ENCODE measurements at regions not wholly inside any gene's neighbourhood (a gene's known extent, or its start where the extent isn't known, plus 50 kb on each side); places are given as distances from the start of the nearest gene placed in this dataset.
"Not testable (repeated sequence)": the region's sequence is repeated elsewhere in the genome, so short reads cannot be mapped to it uniquely, and the experiment has no call there.

DNA sequence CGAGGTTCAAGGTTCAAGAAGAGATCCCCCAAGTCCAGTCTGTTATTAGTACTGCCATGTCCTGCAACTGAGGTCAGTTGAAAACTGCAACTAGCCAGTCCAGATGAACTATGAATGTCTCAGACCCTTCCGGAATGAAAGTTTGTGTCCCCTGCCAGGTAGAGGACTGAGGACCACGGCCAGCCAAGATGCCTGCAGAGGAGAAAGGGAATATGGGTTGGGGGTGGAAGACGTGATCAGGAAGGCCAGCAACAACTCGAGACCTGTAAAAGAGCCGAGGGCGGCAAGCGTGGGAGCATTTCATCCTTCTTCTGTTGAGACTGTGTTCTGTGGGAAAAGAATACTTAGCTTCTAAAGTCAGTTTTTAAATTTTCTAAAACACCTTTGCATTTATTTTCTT is 572.4 kb upstream of the B3GAT1 start:
- no peaks in the 10 kb centered on the region; the same call in 1 of the 2 replicates for H3K4me1 ChIP-seq (ENCODE audit: control insufficient read depth, insufficient read depth, low read length)
- H3K9me3 ChIP-seq (ENCODE audit: control insufficient read depth, insufficient read depth, low read depth, low read length) = no peaks in the 10 kb centered on the region
- no TSS peak for BruUV-seq (replicated peaks)
- CTCF ChIA-PET = no interaction called here
- H3K36me3 ChIP-seq (ENCODE audit: control insufficient read depth, insufficient read depth, low read length) = no peaks in the 10 kb centered on the region
- POLR2A ChIA-PET = no interaction called here
- DNase-seq (ENCODE audit: low read depth, low spot score) = no peak
- H3K27ac ChIP-seq (ENCODE audit: low read length) = no peak overlapping the region
- no peak overlapping the region for H3K4me3 ChIP-seq (ENCODE audit: low read depth in 2 of 2, low read length in 2 of 2)
- intact Hi-C loops (cut with micrococcal nuclease; ENCODE audit: unreplicated experiment) = no loop called here
- TF ChIP-seq SIN3A (IDR thresholded peaks at IDR 0.05; ENCODE audit: borderline replicate concordance, insufficient read depth, low read depth, low read length) (no peak), POLR2AphosphoS5 (IDR thresholded peaks at IDR 0.05; ENCODE audit: low read depth, low read length) (no peak), REST (IDR thresholded peaks at IDR 0.05; ENCODE audit: insufficient read depth in 1 of 2, low read depth in 2 of 2, low read length in 1 of 2) (no peak), TCF7L2 (IDR thresholded peaks at IDR 0.05; ENCODE audit: low read depth, low read length) (no peak)
- TF ChIP-seq, protein P1, sequence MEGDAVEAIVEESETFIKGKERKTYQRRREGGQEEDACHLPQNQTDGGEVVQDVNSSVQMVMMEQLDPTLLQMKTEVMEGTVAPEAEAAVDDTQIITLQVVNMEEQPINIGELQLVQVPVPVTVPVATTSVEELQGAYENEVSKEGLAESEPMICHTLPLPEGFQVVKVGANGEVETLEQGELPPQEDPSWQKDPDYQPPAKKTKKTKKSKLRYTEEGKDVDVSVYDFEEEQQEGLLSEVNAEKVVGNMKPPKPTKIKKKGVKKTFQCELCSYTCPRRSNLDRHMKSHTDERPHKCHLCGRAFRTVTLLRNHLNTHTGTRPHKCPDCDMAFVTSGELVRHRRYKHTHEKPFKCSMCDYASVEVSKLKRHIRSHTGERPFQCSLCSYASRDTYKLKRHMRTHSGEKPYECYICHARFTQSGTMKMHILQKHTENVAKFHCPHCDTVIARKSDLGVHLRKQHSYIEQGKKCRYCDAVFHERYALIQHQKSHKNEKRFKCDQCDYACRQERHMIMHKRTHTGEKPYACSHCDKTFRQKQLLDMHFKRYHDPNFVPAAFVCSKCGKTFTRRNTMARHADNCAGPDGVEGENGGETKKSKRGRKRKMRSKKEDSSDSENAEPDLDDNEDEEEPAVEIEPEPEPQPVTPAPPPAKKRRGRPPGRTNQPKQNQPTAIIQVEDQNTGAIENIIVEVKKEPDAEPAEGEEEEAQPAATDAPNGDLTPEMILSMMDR (IDR thresholded peaks at IDR 0.05) = no peak
- H3K27me3 ChIP-seq (ENCODE audit: control insufficient read depth, insufficient read depth, low read length) = no peaks in the 10 kb centered on the region
- in situ Hi-C loops (cut with HindIII; ENCODE audit: low pct_unique_long_range_greater_than_20kb, low sequenced_read_pairs) = no loop called here
- no peak for ATAC-seq

GRCh38 chr11:134982432-134982831 is 570.4 kb upstream of the B3GAT1 start:
- POLR2A ChIA-PET; BruUV-seq (replicated peaks): not testable (repeated sequence)

GRCh38 chr11:134981835-134982234 is 569.8 kb upstream of the B3GAT1 start:
- TF ChIP-seq POLR2AphosphoS5 (IDR thresholded peaks at IDR 0.05; ENCODE audit: low read depth, low read length) (no peak), REST (IDR thresholded peaks at IDR 0.05; ENCODE audit: insufficient read depth in 1 of 2, low read depth in 2 of 2, low read length in 1 of 2) (no peak), TCF7L2 (IDR thresholded peaks at IDR 0.05; ENCODE audit: low read depth, low read length) (no peak), SIN3A (IDR thresholded peaks at IDR 0.05; ENCODE audit: borderline replicate concordance, insufficient read depth, low read depth, low read length) (no peak)
- TF ChIP-seq, protein P1 (IDR thresholded peaks at IDR 0.05) = no peak

More at GRCh38 chr11:134982432-134982831, 570.4 kb upstream of the B3GAT1 start:
- H3K9me3 ChIP-seq (ENCODE audit: control insufficient read depth, insufficient read depth, low read depth, low read length); CTCF ChIA-PET; intact Hi-C loops (cut with micrococcal nuclease; ENCODE audit: unreplicated experiment); H3K27ac ChIP-seq (ENCODE audit: low read length); H3K27me3 ChIP-seq (ENCODE audit: control insufficient read depth, insufficient read depth, low read length); DNase-seq (ENCODE audit: low read depth, low spot score); H3K4me1 ChIP-seq (ENCODE audit: control insufficient read depth, insufficient read depth, low read length); ATAC-seq; H3K4me3 ChIP-seq (ENCODE audit: low read depth in 2 of 2, low read length in 2 of 2); in situ Hi-C loops (cut with HindIII; ENCODE audit: low pct_unique_long_range_greater_than_20kb, low sequenced_read_pairs); H3K36me3 ChIP-seq (ENCODE audit: control insufficient read depth, insufficient read depth, low read length): not testable (repeated sequence)

More at GRCh38 chr11:134981835-134982234, 569.8 kb upstream of the B3GAT1 start:
- Histone ChIP-seq H3K27me3 (ENCODE audit: control insufficient read depth, insufficient read depth, low read length) (no peaks in the 10 kb centered on the region), H3K27ac (ENCODE audit: low read length) (no peak overlapping the region), H3K9me3 (ENCODE audit: control insufficient read depth, insufficient read depth, low read depth, low read length) (no peaks in the 10 kb centered on the region), H3K4me1 (ENCODE audit: control insufficient read depth, insufficient read depth, low read length) (no peaks in the 10 kb centered on the region; the same call in 1 of the 2 replicates), H3K36me3 (ENCODE audit: control insufficient read depth, insufficient read depth, low read length) (no peaks in the 10 kb centered on the region), H3K4me3 (ENCODE audit: low read depth in 2 of 2, low read length in 2 of 2) (no peak overlapping the region)
- CTCF ChIA-PET = no interaction called here
- BruUV-seq (replicated peaks) = no TSS peak
- in situ Hi-C loops (cut with HindIII; ENCODE audit: low pct_unique_long_range_greater_than_20kb, low sequenced_read_pairs) (no loop called here), intact Hi-C loops (cut with micrococcal nuclease; ENCODE audit: unreplicated experiment) (no loop called here)
- ATAC-seq (no peak), DNase-seq (ENCODE audit: low read depth, low spot score) (no peak)
- POLR2A ChIA-PET = no interaction called here

Data from Panc1 (cell line).